ENCODE measurements at regions not wholly inside any gene's neighbourhood (a gene's known extent, or its start where the extent isn't known, plus 50 kb on each side); places are given as distances from the start of the nearest gene placed in this dataset.
A peak's percentile ranks its signal among the peaks of the same experiment; 100 is the strongest.

- DNase-seq (ENCODE audit: insufficient read length, low spot score) (no peak), FAIRE-seq (peak; percentile 29)
- TF ChIP-seq CTCF (IDR thresholded peaks at IDR 0.05; ENCODE audit: insufficient read depth, missing control alignments), result no peak
Observed at GRCh38 chr9:82679472-82679871, 383.5 kb downstream of the RASEF start.

GRCh38 chr9:82680179-82680935 lies 382.6 kb downstream of the RASEF start:
- no peak for TF ChIP-seq CTCF (IDR thresholded peaks at IDR 0.05; ENCODE audit: insufficient read depth, missing control alignments)
- DNase-seq (ENCODE audit: insufficient read length, low spot score), result no peak
- FAIRE-seq, result no peak

- FAIRE-seq, result no peak
- TF ChIP-seq CTCF (IDR thresholded peaks at IDR 0.05; ENCODE audit: insufficient read depth, missing control alignments), result no peak
- no peak for DNase-seq (ENCODE audit: insufficient read length, low spot score)
Observed at GRCh38 chr9:82681809-82682208, 381.1 kb downstream of the RASEF start.

- no peak for DNase-seq (ENCODE audit: insufficient read length, low spot score)
- TF ChIP-seq CTCF (IDR thresholded peaks at IDR 0.05; ENCODE audit: insufficient read depth, missing control alignments), result no peak
- no peak for FAIRE-seq
Observed at GRCh38 chr9:82682431-82682830, 380.5 kb downstream of the RASEF start.

GRCh38 chr9:82695704-82696103 lies 367.2 kb downstream of the RASEF start:
- TF ChIP-seq CTCF (IDR thresholded peaks at IDR 0.05; ENCODE audit: insufficient read depth, missing control alignments), result no peak
- FAIRE-seq, result no peak
- no peak for DNase-seq (ENCODE audit: insufficient read length, low spot score)

GRCh38 chr9:82706786-82707185 lies 356.2 kb downstream of the RASEF start:
- no peak for FAIRE-seq
- no peak for DNase-seq (ENCODE audit: insufficient read length, low spot score)
- no peak for TF ChIP-seq CTCF (IDR thresholded peaks at IDR 0.05; ENCODE audit: insufficient read depth, missing control alignments)

- TF ChIP-seq CTCF (IDR thresholded peaks at IDR 0.05; ENCODE audit: insufficient read depth, missing control alignments), result no peak
- DNase-seq (ENCODE audit: insufficient read length, low spot score) (no peak), FAIRE-seq (no peak)
Observed at GRCh38 chr9:82716821-82717220, 346.1 kb downstream of the RASEF start.

Data from D721Med (cell line).